Rectal smooth muscle tissue (tissue), 1 donor: ENCODE measurements at regions not wholly inside any gene's neighbourhood (a gene's known extent, or its start where the extent isn't known, plus 50 kb on each side); places are given as distances from the start of the nearest gene placed in this dataset.

ENCODE experiments used
- H3K27ac ChIP-seq: one replicate; pipeline ENCODE4 v1.7.0; 2013; ENCODE audit warnings: low read depth, low read length, inconsistent platforms
- H3K27me3 ChIP-seq: one replicate; pipeline ENCODE4 v1.7.0; 2013; ENCODE audit warnings: low read length; ENCODE audit not compliant: control insufficient read depth, insufficient read depth
- H3K36me3 ChIP-seq: one replicate; pipeline ENCODE4 v1.7.0; 2013; ENCODE audit warnings: low read length; ENCODE audit not compliant: control insufficient read depth, insufficient read depth
- H3K4me1 ChIP-seq: one replicate; pipeline ENCODE4 v1.7.0; 2013; ENCODE audit warnings: low read length; ENCODE audit not compliant: control insufficient read depth, insufficient read depth
- H3K4me3 ChIP-seq: one replicate; pipeline ENCODE4 v1.7.0; 2013; ENCODE audit warnings: low read length
- H3K9ac ChIP-seq: one replicate; pipeline ENCODE4 v1.7.0; 2013; ENCODE audit warnings: low read length

DNA sequence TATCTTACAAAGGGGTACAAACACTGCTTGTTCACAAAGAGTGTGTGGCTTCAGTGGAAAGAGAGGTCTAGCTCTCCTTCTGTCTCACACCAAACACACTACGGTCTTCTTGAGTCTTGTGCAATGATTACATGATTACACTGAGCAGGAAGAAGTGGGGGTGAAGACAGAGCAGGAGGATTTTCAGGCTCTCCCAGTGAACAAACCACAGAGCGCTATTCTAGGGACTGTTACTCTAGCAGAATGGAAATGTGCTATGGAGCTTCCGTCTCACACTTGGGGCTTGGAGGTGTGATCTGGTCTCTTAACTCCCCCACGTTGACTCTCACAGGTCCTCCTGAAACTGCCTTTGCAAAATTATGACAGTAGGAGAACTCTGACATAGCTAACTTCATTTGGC, 203.4 kb downstream of the MYLK4 start:
- Histone ChIP-seq H3K9ac (no peak overlapping the region), H3K36me3 (no peaks in the 10 kb centered on the region), H3K4me1 (no peaks in the 10 kb centered on the region), H3K27me3 (no peaks in the 10 kb centered on the region), H3K4me3 (no peak overlapping the region), H3K27ac (no peak overlapping the region)

DNA sequence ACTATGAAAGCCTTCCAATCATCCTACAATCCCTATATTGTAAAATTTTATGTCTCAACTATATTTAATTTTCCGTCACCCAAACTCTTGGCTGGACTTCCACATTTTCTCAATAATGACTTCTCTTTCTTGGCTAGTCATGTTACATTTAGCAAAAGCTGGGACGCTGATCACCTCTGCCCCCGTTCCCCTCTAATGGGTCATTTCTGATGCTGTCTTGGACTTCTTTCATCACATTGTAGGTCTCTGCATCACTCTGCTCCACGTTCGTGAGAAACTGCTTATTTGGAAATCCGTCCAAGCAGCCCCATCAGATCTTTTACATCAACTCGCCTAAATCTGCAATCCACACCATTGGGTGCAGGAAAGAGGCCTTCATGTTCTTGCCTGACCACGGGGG, 203.8 kb downstream of the MYLK4 start:
- no peaks in the 10 kb centered on the region for H3K27me3 ChIP-seq
- H3K27ac ChIP-seq = no peak overlapping the region
- H3K36me3 ChIP-seq = no peaks in the 10 kb centered on the region
- H3K4me3 ChIP-seq = no peak overlapping the region
- H3K9ac ChIP-seq = no peak overlapping the region
- H3K4me1 ChIP-seq = no peaks in the 10 kb centered on the region

DNA sequence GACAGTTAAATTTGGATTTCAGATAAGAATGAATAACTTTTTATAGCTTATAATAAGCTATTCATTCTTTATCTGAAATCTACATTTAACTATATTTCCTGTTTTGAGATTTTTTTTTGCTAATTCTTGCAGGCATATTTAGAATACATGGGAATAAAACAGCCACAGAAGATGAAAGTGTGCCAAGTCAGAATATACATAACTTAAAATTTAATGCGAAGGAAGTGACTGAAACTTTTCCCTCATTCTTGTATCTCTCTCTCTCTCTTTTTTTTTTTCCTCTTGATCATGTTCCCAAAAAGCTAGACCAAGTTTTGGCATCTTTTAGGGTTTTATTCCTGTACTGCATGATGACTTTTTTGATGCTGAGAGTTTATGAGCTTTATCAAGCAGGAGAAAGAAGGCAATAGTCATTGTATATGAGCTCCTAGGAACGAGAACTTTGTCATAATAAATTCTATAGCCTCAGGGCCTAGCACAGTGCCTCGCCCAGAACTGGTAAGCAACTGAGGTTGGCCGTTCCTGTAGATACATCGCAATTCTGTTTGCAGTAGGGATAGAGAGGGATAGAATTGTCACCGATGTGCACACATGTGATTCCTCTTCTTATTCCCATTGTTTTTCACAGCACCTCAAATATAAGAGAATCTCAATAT, 205.2 kb downstream of the MYLK4 start:
- Histone ChIP-seq H3K4me1 (no peaks in the 10 kb centered on the region), H3K27me3 (no peaks in the 10 kb centered on the region), H3K4me3 (no peak overlapping the region)

DNA sequence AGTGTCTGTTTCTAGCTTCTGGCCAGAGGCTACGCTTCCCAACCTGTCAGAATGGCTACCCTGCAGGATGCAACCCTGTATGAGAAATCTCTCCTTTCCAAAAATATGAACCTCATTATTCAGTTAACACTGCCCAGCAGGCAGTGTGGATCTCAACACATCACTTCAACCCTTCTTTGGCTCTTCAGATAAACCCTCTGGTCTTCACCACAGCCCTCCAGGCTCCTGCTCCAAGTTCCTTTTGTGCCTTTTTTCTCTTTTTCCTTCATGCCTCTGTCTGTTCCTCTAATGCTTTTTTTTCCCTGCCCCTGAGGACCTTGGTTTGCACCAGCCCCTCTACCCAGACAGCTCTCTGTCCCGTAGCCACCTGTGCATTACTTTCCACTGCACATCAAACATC, 207.4 kb downstream of the MYLK4 start:
- no peak overlapping the region for H3K9ac ChIP-seq
- no peaks in the 10 kb centered on the region for H3K36me3 ChIP-seq
- H3K27me3 ChIP-seq = no peaks in the 10 kb centered on the region
- no peaks in the 10 kb centered on the region for H3K4me1 ChIP-seq
- no peak overlapping the region for H3K4me3 ChIP-seq
- no peak overlapping the region for H3K27ac ChIP-seq

More for the DNA sequence above, 205.2 kb downstream of the MYLK4 start:
- no peak overlapping the region for H3K9ac ChIP-seq
- no peak overlapping the region for H3K27ac ChIP-seq
- H3K36me3 ChIP-seq = no peaks in the 10 kb centered on the region

DNA sequence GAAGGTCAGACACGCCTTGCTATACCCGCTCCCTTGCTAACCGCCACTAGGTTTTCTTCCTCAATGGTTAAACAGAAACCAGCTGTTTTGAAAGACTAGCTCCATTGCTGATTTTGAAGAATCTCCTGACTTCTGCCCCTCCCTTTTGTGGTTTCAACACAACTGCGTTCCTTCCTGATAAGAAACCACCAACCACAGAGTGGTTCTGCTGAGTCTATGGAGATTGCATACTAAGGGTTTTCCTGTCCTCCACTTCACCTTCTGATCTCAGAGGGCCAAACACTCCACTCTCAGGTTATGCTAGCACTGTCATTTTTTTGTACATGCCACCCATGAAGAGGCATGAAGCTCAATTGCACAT, 207.9 kb downstream of the MYLK4 start:
- Histone ChIP-seq H3K9ac (no peak overlapping the region), H3K4me1 (no peaks in the 10 kb centered on the region), H3K36me3 (no peaks in the 10 kb centered on the region), H3K27ac (no peak overlapping the region), H3K27me3 (no peaks in the 10 kb centered on the region), H3K4me3 (no peak overlapping the region)

DNA sequence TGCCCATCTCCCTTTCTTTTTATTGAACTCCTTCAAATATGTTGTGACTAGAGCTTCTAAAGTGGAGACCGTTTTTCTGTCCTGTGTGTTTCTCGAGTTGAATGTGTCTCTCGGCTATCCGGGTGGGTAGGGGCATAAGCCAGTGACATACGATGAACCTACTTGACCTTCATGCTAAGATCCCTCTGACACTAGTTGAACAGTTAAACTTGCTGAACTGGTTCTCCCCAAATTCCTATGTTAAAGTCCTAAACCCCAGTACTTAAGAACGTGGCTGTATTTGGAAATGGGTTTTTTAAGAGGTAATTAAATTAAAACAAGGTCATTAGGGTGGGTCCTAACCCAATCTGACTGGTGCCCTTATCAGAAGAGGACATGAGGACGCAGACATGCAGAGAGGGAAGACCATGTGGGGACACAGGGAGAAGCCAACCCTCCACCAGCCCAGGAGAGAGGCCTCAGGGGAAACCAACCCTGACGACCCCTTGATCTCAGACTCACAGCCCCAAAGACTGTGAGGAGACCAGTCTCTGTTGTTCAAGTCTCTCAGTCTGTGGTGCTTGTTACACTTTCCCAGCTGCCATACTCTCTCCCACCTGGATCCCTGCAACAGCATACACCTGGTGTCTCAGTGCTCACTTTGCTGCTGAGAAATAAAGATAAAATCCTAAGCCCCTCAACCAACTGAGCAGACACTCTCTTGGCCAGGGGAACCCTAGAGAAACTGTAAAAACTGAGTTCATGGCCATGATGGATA, 208.4 kb downstream of the MYLK4 start:
- no peaks in the 10 kb centered on the region for H3K27me3 ChIP-seq
- H3K9ac ChIP-seq = no peak overlapping the region
- no peak overlapping the region for H3K4me3 ChIP-seq
- no peak overlapping the region for H3K27ac ChIP-seq
- no peaks in the 10 kb centered on the region for H3K4me1 ChIP-seq
- no peaks in the 10 kb centered on the region for H3K36me3 ChIP-seq

DNA sequence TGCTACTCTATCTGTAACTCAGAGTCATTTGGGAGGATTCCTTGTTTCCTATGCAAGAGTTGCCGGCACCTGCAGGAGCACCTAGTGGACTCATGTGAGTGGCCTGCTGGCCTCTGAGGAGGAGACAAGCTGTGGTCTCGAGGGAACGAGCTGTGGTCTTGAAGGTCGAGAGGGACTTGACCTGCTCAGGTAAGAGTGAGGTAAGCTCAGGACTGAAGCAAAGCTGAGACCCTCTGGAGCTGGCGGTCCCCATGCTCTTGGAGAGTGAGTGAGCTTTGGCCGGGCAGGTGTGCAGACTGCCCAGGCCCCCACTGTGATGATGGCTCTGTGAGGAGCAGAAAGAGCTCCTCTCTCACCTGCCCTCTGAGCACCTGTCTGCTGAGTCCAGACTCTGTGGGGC, 214.3 kb downstream of the MYLK4 start:
- Histone ChIP-seq H3K4me1 (no peaks in the 10 kb centered on the region), H3K27ac (no peak overlapping the region), H3K27me3 (no peaks in the 10 kb centered on the region), H3K9ac (no peak overlapping the region), H3K36me3 (no peaks in the 10 kb centered on the region), H3K4me3 (no peak overlapping the region)

DNA sequence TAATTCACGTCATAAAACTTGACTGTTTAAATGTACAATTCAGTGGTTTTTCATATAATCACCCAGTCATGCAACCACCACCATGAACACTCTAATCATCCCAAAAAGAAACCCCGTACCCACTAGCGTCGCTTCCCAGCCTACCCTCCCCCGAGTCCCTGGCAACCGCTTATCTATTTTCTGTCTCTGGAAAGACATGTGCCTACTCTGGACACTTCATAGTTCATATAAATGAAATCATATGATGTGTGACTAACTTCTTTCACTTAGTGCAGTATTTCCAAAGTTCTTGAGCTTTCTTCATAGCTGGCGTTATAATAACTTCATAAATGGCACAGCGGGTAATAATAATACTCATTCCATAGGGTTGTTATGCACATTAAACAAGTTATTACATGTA, 215.2 kb downstream of the MYLK4 start:
- Histone ChIP-seq H3K27me3 (no peaks in the 10 kb centered on the region), H3K9ac (no peak overlapping the region), H3K27ac (no peak overlapping the region), H3K4me3 (no peak overlapping the region), H3K36me3 (no peaks in the 10 kb centered on the region), H3K4me1 (no peaks in the 10 kb centered on the region)

DNA sequence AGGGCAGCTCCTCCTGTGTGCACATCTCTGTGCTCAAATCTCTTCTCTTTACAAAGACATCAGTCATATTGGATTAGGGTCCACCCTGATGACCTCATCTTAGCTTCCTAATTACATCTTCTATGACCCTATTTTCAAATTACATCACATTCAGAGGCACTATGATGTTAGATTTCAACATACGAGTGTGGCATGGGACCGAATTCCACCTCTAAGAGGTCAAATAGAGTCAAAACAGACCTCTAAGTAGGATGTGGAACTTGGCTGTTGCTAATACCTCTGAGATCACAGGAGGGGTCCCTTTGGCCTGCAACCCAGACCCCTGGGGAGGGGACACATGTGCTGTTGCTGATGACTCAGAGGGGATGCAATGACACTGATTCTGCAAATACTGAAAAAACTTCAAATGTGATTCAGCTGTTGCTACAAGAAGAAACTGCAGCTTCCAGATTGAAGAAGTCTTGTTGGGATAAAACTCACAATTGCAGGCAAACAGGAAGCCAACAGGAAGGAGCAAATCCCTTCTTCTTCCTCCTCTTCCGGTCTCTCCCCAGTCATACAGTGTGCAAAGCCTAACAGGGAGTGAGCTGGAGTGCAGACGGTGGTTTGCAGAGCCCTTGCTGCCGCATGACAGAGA, 216.2 kb downstream of the MYLK4 start:
- Histone ChIP-seq H3K4me1 (no peaks in the 10 kb centered on the region), H3K9ac (no peak overlapping the region), H3K36me3 (no peaks in the 10 kb centered on the region), H3K27me3 (no peaks in the 10 kb centered on the region), H3K27ac (no peak overlapping the region), H3K4me3 (no peak overlapping the region)

DNA sequence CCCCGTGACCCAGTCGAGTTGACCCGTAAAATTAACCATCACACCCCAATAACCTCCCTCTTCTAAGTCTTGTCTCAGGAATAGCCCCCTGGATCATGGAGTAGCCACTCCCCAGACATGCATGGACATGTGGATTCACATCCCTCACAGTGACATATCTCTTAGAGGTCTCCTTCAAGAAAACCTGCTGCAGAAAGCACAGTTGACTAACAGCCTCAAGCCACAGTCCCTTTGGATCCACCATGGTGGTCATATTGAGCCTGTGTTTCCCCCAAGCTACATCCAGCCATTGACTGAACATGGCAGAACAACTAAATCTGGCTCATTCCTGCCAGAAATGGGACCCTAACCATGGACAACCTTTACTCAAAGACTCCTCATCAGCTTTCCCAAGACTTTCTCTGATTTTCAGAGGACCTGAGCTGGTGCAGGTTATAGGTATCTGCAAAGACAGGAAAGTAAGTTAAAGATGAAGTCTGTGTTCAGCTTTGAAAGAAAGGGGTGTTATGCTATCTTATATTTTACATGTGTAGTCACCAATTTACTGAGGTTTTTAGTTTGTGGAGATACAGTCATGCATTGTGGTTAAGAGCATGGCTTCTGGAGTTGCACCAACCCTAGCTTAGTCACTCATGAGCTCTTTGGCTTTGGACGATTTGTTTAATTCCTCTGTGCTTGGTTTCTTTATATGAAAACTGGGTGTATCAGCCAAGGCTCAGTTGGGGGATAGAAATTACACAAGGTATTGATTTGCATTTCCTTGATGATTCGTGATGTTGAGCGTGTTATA, 219.1 kb downstream of the MYLK4 start:
- no peak overlapping the region for H3K9ac ChIP-seq
- H3K27me3 ChIP-seq = no peaks in the 10 kb centered on the region
- no peaks in the 10 kb centered on the region for H3K36me3 ChIP-seq
- no peaks in the 10 kb centered on the region for H3K4me1 ChIP-seq
- no peak overlapping the region for H3K27ac ChIP-seq
- no peak overlapping the region for H3K4me3 ChIP-seq

DNA sequence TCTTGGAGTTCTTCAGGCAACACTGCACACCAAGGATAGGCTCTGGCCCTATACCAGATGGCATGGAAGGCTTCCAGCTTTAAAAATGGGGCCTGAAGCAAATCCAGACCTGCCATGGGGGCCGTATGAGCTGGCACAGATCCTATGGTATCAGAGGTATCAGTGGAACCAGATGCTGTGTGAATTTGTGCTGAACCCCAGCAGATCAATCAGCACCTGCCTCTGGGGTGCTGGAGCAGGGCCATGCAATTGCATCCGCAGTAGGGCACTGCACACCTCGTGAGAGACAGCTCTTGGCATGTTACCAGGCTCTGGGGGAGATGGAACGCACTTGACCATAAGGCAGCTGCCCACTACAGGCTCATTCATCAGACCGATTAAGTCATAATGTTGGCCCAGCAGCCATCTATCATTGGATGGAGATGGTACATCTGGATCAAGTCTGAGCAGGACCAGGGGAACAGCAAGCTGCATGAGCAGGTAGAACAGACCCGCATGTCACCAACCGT, 221.5 kb downstream of the MYLK4 start:
- no peaks in the 10 kb centered on the region for H3K27me3 ChIP-seq
- no peaks in the 10 kb centered on the region for H3K36me3 ChIP-seq
- no peak overlapping the region for H3K4me3 ChIP-seq
- no peak overlapping the region for H3K9ac ChIP-seq
- H3K4me1 ChIP-seq = no peaks in the 10 kb centered on the region
- no peak overlapping the region for H3K27ac ChIP-seq

DNA sequence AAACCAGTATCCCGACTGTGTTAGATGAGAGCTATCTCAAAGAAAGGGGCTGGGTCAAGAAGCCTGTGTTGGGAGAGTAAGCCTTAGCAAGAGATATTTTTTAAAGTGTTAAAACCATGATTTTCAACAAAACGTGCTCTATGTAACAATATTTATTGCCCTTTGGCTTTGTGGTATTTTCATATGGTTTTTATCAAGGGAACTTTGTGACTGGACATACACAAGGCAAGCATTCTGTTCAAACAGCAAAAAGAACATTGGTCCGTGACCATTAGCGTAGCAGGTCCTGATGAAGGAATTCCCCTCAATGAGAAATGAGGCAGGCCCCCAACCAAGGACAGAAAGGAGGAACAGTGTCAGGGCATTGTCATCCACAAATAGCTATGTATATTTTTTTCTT, 222.6 kb downstream of the MYLK4 start:
- Histone ChIP-seq H3K27me3 (no peaks in the 10 kb centered on the region), H3K36me3 (no peaks in the 10 kb centered on the region), H3K27ac (no peak overlapping the region), H3K9ac (no peak overlapping the region), H3K4me3 (no peak overlapping the region), H3K4me1 (no peaks in the 10 kb centered on the region)
